ENCODE measurements at regions not wholly inside any gene's neighbourhood (a gene's known extent, or its start where the extent isn't known, plus 50 kb on each side); places are given as distances from the start of the nearest gene placed in this dataset.

- CTCF ChIA-PET = interaction anchor here (0.7 to 1.6 kb wide), 2 partner anchors 12 to 82 kb away, joined by 3 read pairs; no protein-coding TSS in a partner anchor
- TF ChIP-seq ZNF530 (tag by site-specific recombination; IDR thresholded peaks at IDR 0.05; ENCODE audit: low read depth) (no peak), ZNF747 (tag by site-specific recombination; IDR thresholded peaks at IDR 0.05) (no peak)
- no peaks in the 10 kb centered on the region for H3K36me3 ChIP-seq (ENCODE audit: control insufficient read depth in 2 of 2, insufficient read depth in 1 of 2, low read length in 2 of 2)
- no peaks in the 10 kb centered on the region for H3K4me1 ChIP-seq (ENCODE audit: control insufficient read depth, insufficient read depth, low read length)
- H3K4me3 ChIP-seq (ENCODE audit: low read depth, low read length) = no peak overlapping the region
- no peaks in the 10 kb centered on the region for H3K9me3 ChIP-seq (ENCODE audit: control insufficient read depth, insufficient read depth, low read depth, low read length)
- no peak overlapping the region for H3K27ac ChIP-seq (ENCODE audit: extremely low read depth, low read depth, low read length)
- POLR2A ChIA-PET = no interaction called here
Observed at GRCh38 chr10:94238006-94238617, 124.6 kb downstream of the NOC3L start.

- TF ChIP-seq ZBTB10 (tag by site-specific recombination; IDR thresholded peaks at IDR 0.05) (no peak), ZXDB (tag by site-specific recombination; IDR thresholded peaks at IDR 0.05) (no peak), ZNF501 (tag by site-specific recombination; IDR thresholded peaks at IDR 0.05) (no peak), SP7 (tag by site-specific recombination; IDR thresholded peaks at IDR 0.05) (no peak), ZNF423 (tag by site-specific recombination; IDR thresholded peaks at IDR 0.05) (no peak), ZFP41 (tag by site-specific recombination; IDR thresholded peaks at IDR 0.05; ENCODE audit: borderline replicate concordance) (no peak), ZNF140 (tag by site-specific recombination; IDR thresholded peaks at IDR 0.05) (no peak), PRDM4 (tag by site-specific recombination; IDR thresholded peaks at IDR 0.05) (no peak), ZNF596 (tag by site-specific recombination; IDR thresholded peaks at IDR 0.05) (no peak), ZNF2 (tag by site-specific recombination; IDR thresholded peaks at IDR 0.05) (no peak), ZBTB8A (tag by site-specific recombination; IDR thresholded peaks at IDR 0.05) (no peak), ZEB2 (tag by site-specific recombination; IDR thresholded peaks at IDR 0.05) (no peak), HIC1 (tag by site-specific recombination; IDR thresholded peaks at IDR 0.05) (no peak)
- no peaks in the 10 kb centered on the region for H3K4me1 ChIP-seq (ENCODE audit: control insufficient read depth, insufficient read depth, low read length)
- POLR2A ChIA-PET = no interaction called here
- no peak overlapping the region for H3K4me3 ChIP-seq (ENCODE audit: low read depth, low read length)
- CTCF ChIA-PET = interaction anchor here (0.6 kb wide), 1 partner anchor 427 kb away, joined by 3 read pairs; no protein-coding TSS in a partner anchor
- no peaks in the 10 kb centered on the region for H3K9me3 ChIP-seq (ENCODE audit: control insufficient read depth, insufficient read depth, low read depth, low read length)
- no peak overlapping the region for H3K27ac ChIP-seq (ENCODE audit: extremely low read depth, low read depth, low read length)
- H3K36me3 ChIP-seq (ENCODE audit: control insufficient read depth in 2 of 2, insufficient read depth in 1 of 2, low read length in 2 of 2) = no peaks in the 10 kb centered on the region
Observed at GRCh38 chr10:94239696-94240095, 123.0 kb downstream of the NOC3L start.

Measured in HEK293 (cell line).